ENCODE measurements at regions not wholly inside any gene's neighbourhood (a gene's known extent, or its start where the extent isn't known, plus 50 kb on each side); places are given as distances from the start of the nearest gene placed in this dataset.
"Not testable (repeated sequence)": the region's sequence is repeated elsewhere in the genome, so short reads cannot be mapped to it uniquely, and the experiment has no call there.

DNA sequence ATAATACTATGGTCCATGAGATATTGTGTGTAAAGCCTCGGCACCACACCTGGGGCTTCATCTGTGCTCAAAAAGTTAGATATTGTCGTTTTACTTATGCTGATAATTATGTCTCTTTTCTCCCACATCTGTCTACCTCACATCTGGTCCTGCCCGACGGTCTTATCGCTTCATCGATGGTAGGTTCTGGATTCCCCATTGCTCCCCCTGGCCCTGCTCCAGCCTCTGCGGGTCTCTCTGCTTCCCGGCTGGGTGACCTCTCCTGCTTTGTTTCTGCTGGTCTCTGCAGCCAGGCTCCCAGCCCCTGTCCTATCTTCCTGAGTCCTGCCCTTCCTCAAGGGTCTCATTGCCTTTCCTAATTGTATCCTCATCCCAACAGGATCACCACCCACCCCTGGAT is 294.2 kb downstream of the NDUFA10 start (continued):
- TF ChIP-seq, protein P1, sequence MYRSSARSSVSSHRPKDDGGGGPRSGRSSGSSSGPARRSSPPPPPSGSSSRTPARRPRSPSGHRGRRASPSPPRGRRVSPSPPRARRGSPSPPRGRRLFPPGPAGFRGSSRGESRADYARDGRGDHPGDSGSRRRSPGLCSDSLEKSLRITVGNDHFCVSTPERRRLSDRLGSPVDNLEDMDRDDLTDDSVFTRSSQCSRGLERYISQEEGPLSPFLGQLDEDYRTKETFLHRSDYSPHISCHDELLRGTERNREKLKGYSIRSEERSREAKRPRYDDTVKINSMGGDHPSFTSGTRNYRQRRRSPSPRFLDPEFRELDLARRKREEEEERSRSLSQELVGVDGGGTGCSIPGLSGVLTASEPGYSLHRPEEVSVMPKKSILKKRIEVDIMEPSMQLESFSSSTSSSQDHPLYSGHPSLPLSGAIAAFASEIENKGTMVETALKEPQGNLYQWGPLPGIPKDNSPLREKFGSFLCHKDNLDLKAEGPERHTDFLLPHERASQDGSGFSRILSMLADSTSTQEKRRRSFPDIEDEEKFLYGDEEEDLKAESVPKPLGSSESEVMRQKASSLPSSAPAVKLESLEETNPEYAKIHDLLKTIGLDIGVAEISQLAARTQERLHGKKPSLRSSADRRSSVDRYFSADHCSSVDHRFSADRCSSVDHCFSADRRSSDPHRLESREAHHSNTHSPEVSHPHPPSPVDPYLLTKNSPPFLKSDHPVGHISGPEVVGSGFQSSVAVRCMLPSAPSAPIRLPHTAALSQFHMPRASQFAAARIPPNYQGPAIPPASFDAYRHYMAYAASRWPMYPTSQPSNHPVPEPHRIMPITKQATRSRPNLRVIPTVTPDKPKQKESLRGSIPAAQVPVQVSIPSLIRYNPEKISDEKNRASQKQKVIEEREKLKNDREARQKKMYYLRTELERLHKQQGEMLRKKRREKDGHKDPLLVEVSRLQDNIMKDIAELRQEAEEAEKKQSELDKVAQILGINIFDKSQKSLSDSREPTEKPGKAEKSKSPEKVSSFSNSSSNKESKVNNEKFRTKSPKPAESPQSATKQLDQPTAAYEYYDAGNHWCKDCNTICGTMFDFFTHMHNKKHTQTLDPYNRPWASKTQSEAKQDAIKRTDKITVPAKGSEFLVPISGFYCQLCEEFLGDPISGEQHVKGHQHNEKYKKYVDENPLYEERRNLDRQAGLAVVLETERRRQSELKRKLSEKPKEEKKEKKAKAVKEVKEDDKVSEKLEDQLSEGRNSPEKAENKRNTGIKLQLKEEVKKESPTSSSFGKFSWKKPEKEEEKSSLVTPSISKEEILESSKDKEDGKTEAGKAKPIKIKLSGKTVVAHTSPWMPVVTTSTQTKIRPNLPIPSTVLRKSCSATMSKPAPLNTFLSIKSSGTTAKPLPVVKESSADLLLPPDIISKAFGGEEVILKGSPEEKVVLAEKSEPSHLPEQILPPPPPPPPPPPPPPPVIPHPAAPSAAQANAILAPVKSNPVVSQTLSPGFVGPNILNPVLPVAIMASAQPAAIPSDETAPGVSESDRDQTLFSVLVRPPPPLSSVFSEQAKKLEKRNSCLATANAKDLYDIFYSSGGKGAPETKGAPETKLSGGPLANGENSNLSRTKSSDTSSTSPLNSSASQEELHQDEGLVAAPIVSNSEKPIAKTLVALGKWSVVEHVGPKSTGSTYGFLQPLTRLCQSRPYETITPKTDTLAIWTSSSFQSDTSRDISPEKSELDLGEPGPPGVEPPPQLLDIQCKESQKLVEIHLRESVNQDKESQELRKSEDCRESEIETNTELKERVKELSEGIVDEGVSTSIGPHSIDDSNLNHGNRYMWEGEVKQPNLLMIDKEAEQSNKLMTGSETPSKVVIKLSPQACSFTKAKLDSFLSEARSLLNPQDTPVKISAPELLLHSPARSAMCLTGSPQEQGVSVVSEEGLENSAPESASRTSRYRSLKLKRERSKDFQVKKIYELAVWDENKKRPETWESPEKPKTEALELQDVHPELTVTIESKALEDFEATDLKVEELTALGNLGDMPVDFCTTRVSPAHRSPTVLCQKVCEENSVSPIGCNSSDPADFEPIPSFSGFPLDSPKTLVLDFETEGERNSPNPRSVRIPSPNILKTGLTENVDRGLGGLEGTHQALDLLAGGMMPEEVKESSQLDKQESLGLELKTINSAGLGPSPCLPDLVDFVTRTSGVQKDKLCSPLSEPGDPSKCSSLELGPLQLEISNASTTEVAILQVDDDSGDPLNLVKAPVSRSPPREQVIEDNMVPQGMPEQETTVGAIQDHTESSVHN (IDR thresholded peaks at IDR 0.05; ENCODE audit: borderline replicate concordance in 1 of 2, low read depth in 1 of 2): no peak

DNA sequence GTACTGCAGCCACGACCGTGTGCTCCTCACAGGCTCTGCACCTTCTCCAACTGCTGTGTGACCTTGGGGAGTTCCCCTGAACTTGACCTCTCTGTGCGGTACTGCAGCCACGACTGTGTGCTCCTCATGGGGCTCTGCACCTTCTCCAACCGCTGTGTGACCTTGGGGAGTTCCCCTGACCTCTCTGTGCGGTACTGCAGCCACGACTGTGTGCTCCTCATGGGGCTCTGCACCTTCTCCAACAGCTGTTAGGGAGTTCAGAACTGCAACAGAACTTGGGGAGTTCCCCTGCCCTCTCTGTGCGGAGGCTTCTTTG is 294.6 kb downstream of the NDUFA10 start:
- H3K36me3 ChIP-seq (ENCODE audit: control insufficient read depth, insufficient read depth, low read length); H4K20me1 ChIP-seq (replicated peaks; ENCODE audit: control insufficient read depth, insufficient read depth, low read length); ATAC-seq; POLR2A ChIA-PET; H3K9ac ChIP-seq (ENCODE audit: insufficient read depth in 1 of 2, low read depth in 2 of 2, low read length in 2 of 2); H3K4me2 ChIP-seq (ENCODE audit: insufficient read depth, low read length); H2AFZ ChIP-seq (ENCODE audit: low read depth, low read length); DNase-seq (ENCODE audit: extremely low read depth in 1 of 4, low spot score in 3 of 4); H3K79me2 ChIP-seq (ENCODE audit: control insufficient read depth, insufficient read depth, low read length); H3K9me3 ChIP-seq (replicated peaks; ENCODE audit: control insufficient read depth, insufficient read depth, low read depth, low read length); H3K27ac ChIP-seq (ENCODE audit: extremely low read depth, low read depth, low read length); intact Hi-C loops (cut with micrococcal nuclease); FAIRE-seq; H3K4me3 ChIP-seq; CTCF ChIA-PET (ENCODE audit: low intra/inter-chr PET ratio); H3K4me1 ChIP-seq (replicated peaks in 1 of 2; ENCODE audit: control insufficient read depth in 2 of 2, insufficient read depth in 2 of 2, low read length in 2 of 2); BruUV-seq (replicated peaks); in situ Hi-C loops (cut with MboI); H3K9me1 ChIP-seq (ENCODE audit: control insufficient read depth, insufficient read depth, low read length): not testable (repeated sequence)
- WGBS (ENCODE audit: insufficient coverage, low coverage, missing lambda C conversion rate): 0% methylated on average over 6 of the region's 8 CpGs
- peak; percentile 23 for TF ChIP-seq ZFP36 (IDR thresholded peaks at IDR 0.05; ENCODE audit: low read depth, low read length, partially characterized antibody)
- peak; percentile 57 for TF ChIP-seq BRD9 (IDR thresholded peaks at IDR 0.05; ENCODE audit: low read depth, partially characterized antibody)
- peaks cover 0 to 36% of the 10 kb centered on the region in 2 experiments; a peak in 3 of 5 replicates for H3K27me3 ChIP-seq (ENCODE audit: control insufficient read depth in 2 of 2, insufficient read depth in 2 of 2, low read length in 2 of 2)
